DMS153 treated with DMSO at 0.1 percent for 48 hours (cell line): ENCODE measurements at regions not wholly inside any gene's neighbourhood (a gene's known extent, or its start where the extent isn't known, plus 50 kb on each side); places are given as distances from the start of the nearest gene placed in this dataset.

Source experiments
- DNase-seq: peaks from one replicate; lab custom pipeline; 2025; ENCODE audit not compliant: unreplicated experiment; lab: John Stamatoyannopoulos, UW

- no peak for DNase-seq
These were observed 1375.8 kb downstream of the BRD1 start for GRCh38 chr22:48451891-48452290.

GRCh38 chr22:48450188-48450825, 1377.4 kb downstream of the BRD1 start:
- DNase-seq: no peak

- no peak for DNase-seq
These were observed 1378.0 kb downstream of the BRD1 start for GRCh38 chr22:48449466-48450187.

- DNase-seq: no peak
These were observed 1378.9 kb downstream of the BRD1 start for GRCh38 chr22:48448821-48449220.

- no peak for DNase-seq
These were observed 1382.4 kb downstream of the BRD1 start for GRCh38 chr22:48445113-48445827.

GRCh38 chr22:48444320-48445112, 1383.2 kb downstream of the BRD1 start:
- DNase-seq: no peak

GRCh38 chr22:48443680-48444079, 1384.0 kb downstream of the BRD1 start:
- DNase-seq: no peak

- DNase-seq: no peak
These were observed 1385.0 kb downstream of the BRD1 start for GRCh38 chr22:48442663-48443062.

GRCh38 chr22:48441553-48441850, 1386.2 kb downstream of the BRD1 start:
- no peak for DNase-seq

GRCh38 chr22:48440673-48441552, 1386.8 kb downstream of the BRD1 start:
- DNase-seq: no peak

GRCh38 chr22:48440176-48440575, 1387.5 kb downstream of the BRD1 start:
- no peak for DNase-seq

GRCh38 chr22:48439560-48440135, 1388.0 kb downstream of the BRD1 start:
- no peak for DNase-seq

- no peak for DNase-seq
These were observed 1388.7 kb downstream of the BRD1 start for GRCh38 chr22:48438800-48439559.

- DNase-seq: no peak
These were observed 1389.6 kb downstream of the BRD1 start for GRCh38 chr22:48438096-48438495.

GRCh38 chr22:48436201-48436931, 1391.3 kb downstream of the BRD1 start:
- DNase-seq: no peak

GRCh38 chr22:48434868-48435250, 1392.8 kb downstream of the BRD1 start:
- DNase-seq: no peak

- DNase-seq: no peak
These were observed 1393.4 kb downstream of the BRD1 start for GRCh38 chr22:48434156-48434867.

GRCh38 chr22:48433647-48434046, 1394.0 kb downstream of the BRD1 start:
- no peak for DNase-seq
